Right lobe of liver (tissue), 4 donors: ENCODE measurements at regions not wholly inside any gene's neighbourhood (a gene's known extent, or its start where the extent isn't known, plus 50 kb on each side); places are given as distances from the start of the nearest gene placed in this dataset.

Experiments
- POLR2A ChIP-seq: fragments of 450-650 bp; IDR thresholded peaks from one replicate; pipeline ENCODE4 v1.6.1; 2017; ENCODE audit warnings: antibody characterized with exemption, mild to moderate bottlenecking
- TF ChIP-seq, protein P1 (sequence below), 4 donors: fragments of 200-600 bp in 3 of 4; fragments of 450-650 bp in 1 of 4; IDR thresholded peaks; one replicate each; pipeline versions ENCODE4 v1.5.1 to v1.8.0; 2016 to 2022; ENCODE audit warnings: antibody characterized with exemption in 4 of 4, mild to moderate bottlenecking in 2 of 4
- donor health status: DM: no; HTN: no; CAD: no.
- donor health status: DM: no; HTN: no; CAD: no.
- donor health status: DM: no; HTN: yes; CAD: no.

GRCh38 chr3:87828046-87828445 lies 230.8 kb downstream of the CGGBP1 start:
- TF ChIP-seq, protein P1, sequence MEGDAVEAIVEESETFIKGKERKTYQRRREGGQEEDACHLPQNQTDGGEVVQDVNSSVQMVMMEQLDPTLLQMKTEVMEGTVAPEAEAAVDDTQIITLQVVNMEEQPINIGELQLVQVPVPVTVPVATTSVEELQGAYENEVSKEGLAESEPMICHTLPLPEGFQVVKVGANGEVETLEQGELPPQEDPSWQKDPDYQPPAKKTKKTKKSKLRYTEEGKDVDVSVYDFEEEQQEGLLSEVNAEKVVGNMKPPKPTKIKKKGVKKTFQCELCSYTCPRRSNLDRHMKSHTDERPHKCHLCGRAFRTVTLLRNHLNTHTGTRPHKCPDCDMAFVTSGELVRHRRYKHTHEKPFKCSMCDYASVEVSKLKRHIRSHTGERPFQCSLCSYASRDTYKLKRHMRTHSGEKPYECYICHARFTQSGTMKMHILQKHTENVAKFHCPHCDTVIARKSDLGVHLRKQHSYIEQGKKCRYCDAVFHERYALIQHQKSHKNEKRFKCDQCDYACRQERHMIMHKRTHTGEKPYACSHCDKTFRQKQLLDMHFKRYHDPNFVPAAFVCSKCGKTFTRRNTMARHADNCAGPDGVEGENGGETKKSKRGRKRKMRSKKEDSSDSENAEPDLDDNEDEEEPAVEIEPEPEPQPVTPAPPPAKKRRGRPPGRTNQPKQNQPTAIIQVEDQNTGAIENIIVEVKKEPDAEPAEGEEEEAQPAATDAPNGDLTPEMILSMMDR (IDR thresholded peaks at IDR 0.05), result no peak
- no peak for TF ChIP-seq POLR2A
